ENCODE measurements at regions not wholly inside any gene's neighbourhood (a gene's known extent, or its start where the extent isn't known, plus 50 kb on each side); places are given as distances from the start of the nearest gene placed in this dataset.

- no peak overlapping the region for H3K4me3 Mint-ChIP-seq
- DNase-seq, result no peak
- no peaks in the 10 kb centered on the region for H3K36me3 Mint-ChIP-seq (ENCODE audit: low read depth)
- H3K4me1 Mint-ChIP-seq, result no peaks in the 10 kb centered on the region
- ChIA-PET CTCF (no interaction called here), POLR2A (no interaction called here)
- intact Hi-C loops (cut with micrococcal nuclease), result no loop called here
- no peaks in the 10 kb centered on the region for H3K9me3 Mint-ChIP-seq
- H3K27ac Mint-ChIP-seq, result no peak overlapping the region
- ATAC-seq (ENCODE audit: low read depth), result no peak
- no peak for TF ChIP-seq CTCF (IDR thresholded peaks at IDR 0.05)
- H3K27me3 Mint-ChIP-seq, result no peaks in the 10 kb centered on the region
Measured at GRCh38 chr5:154631141-154631540, 124.0 kb upstream of the LARP1 start.

GRCh38 chr5:154630410-154630809 lies 124.8 kb upstream of the LARP1 start:
- Mint-ChIP-seq H3K27ac (no peak overlapping the region), H3K27me3 (no peaks in the 10 kb centered on the region), H3K9me3 (no peaks in the 10 kb centered on the region), H3K4me3 (no peak overlapping the region), H3K4me1 (no peaks in the 10 kb centered on the region), H3K36me3 (ENCODE audit: low read depth) (no peaks in the 10 kb centered on the region)
- POLR2A ChIA-PET, result no interaction called here
- TF ChIP-seq CTCF (IDR thresholded peaks at IDR 0.05), result no peak
- ATAC-seq (ENCODE audit: low read depth), result no peak
- CTCF ChIA-PET, result no interaction called here
- DNase-seq, result no peak
- intact Hi-C loops (cut with micrococcal nuclease), result no loop called here

GRCh38 chr5:154628685-154629084 lies 126.5 kb upstream of the LARP1 start:
- H3K27ac Mint-ChIP-seq, result no peak overlapping the region
- intact Hi-C loops (cut with micrococcal nuclease), result no loop called here
- DNase-seq, result no peak
- ChIA-PET POLR2A (no interaction called here), CTCF (interaction anchor here (0.9 kb wide), 1 partner anchor 274 kb away, joined by 3 read pairs; no protein-coding TSS in a partner anchor)
- no peaks in the 10 kb centered on the region for H3K27me3 Mint-ChIP-seq
- H3K4me1 Mint-ChIP-seq, result no peaks in the 10 kb centered on the region
- no peaks in the 10 kb centered on the region for H3K36me3 Mint-ChIP-seq (ENCODE audit: low read depth)
- TF ChIP-seq CTCF (IDR thresholded peaks at IDR 0.05), result no peak
- H3K9me3 Mint-ChIP-seq, result no peaks in the 10 kb centered on the region
- no peak overlapping the region for H3K4me3 Mint-ChIP-seq
- no peak for ATAC-seq (ENCODE audit: low read depth)

- Mint-ChIP-seq H3K36me3 (ENCODE audit: low read depth) (no peaks in the 10 kb centered on the region), H3K4me3 (no peak overlapping the region), H3K27ac (no peak overlapping the region), H3K4me1 (no peaks in the 10 kb centered on the region), H3K9me3 (no peaks in the 10 kb centered on the region), H3K27me3 (no peaks in the 10 kb centered on the region)
- ChIA-PET POLR2A (no interaction called here), CTCF (interaction anchor here (0.9 kb wide), 1 partner anchor 275 kb away, joined by 3 read pairs; no protein-coding TSS in a partner anchor)
- no peak for TF ChIP-seq CTCF (IDR thresholded peaks at IDR 0.05)
- DNase-seq (no peak), ATAC-seq (ENCODE audit: low read depth) (no peak)
- intact Hi-C loops (cut with micrococcal nuclease), result no loop called here
Measured at GRCh38 chr5:154627698-154628678, 127.2 kb upstream of the LARP1 start.

GRCh38 chr5:154626876-154627557 lies 128.2 kb upstream of the LARP1 start:
- Mint-ChIP-seq H3K4me3 (no peak overlapping the region), H3K9me3 (no peaks in the 10 kb centered on the region), H3K4me1 (no peaks in the 10 kb centered on the region), H3K27me3 (no peaks in the 10 kb centered on the region), H3K36me3 (ENCODE audit: low read depth) (no peaks in the 10 kb centered on the region), H3K27ac (no peak overlapping the region)
- DNase-seq (no peak), ATAC-seq (ENCODE audit: low read depth) (no peak)
- POLR2A ChIA-PET, result no interaction called here
- intact Hi-C loops (cut with micrococcal nuclease), result no loop called here
- no peak for TF ChIP-seq CTCF (IDR thresholded peaks at IDR 0.05)
- CTCF ChIA-PET, result no interaction called here

Data from activated B cell treated with CpG ODN at 0.5 μM for 24 hours (primary cell).